ENCODE measurements at regions not wholly inside any gene's neighbourhood (a gene's known extent, or its start where the extent isn't known, plus 50 kb on each side); places are given as distances from the start of the nearest gene placed in this dataset.

DNA sequence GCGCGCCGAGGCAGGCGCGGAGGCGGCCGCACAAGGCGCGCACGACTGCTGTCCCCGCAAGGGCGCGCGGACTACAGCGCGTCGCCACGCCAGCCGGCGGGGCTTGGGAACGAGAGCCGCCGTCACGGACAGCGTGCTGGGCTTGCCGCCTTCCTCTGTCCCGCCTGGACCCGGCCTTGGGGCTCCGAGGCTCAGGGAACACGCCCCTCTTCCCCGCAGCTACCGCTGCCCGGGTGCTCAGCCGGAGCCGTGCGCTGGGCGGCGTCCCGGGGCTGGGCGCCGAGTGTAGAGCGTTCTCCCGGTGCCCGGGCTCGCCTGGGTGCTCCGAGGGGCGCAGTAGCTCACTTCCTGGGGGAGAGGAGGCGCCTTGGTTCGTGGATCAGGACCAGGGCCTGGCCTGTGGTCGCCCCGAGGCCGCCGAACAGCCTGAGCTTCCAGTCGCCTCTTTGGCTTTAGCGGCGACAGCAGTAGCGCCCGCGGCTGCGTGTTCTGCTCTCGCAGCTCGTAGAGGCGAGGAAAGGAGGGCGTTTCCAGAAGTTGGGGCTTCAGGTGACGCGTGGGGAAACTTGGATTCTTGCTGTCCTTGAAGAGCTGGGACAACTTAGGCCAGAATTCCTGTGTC lies 226.7 kb upstream of the C2CD4B start:
- peaks cover 12% of the 10 kb centered on the region for H3K27me3 Mint-ChIP-seq (ENCODE audit: low read depth)
- H3K9me3 Mint-ChIP-seq = no peaks in the 10 kb centered on the region
- no peaks in the 10 kb centered on the region for H3K36me3 Mint-ChIP-seq
- ATAC-seq = peak; percentile 50
- no peak overlapping the region for H3K27ac Mint-ChIP-seq
- ChIA-PET POLR2A (interaction anchor here (0.7 kb wide), 1 partner anchor 115 kb away, joined by 3 read pairs; no protein-coding TSS in a partner anchor), CTCF (interaction anchor here (0.8 to 2.3 kb wide), 11 partner anchors 12 to 350 kb away, joined by 3 to 16 read pairs (median 6); no protein-coding TSS in a partner anchor)
- H3K4me1 Mint-ChIP-seq = peaks cover 22% of the 10 kb centered on the region
- TF ChIP-seq, protein P1, sequence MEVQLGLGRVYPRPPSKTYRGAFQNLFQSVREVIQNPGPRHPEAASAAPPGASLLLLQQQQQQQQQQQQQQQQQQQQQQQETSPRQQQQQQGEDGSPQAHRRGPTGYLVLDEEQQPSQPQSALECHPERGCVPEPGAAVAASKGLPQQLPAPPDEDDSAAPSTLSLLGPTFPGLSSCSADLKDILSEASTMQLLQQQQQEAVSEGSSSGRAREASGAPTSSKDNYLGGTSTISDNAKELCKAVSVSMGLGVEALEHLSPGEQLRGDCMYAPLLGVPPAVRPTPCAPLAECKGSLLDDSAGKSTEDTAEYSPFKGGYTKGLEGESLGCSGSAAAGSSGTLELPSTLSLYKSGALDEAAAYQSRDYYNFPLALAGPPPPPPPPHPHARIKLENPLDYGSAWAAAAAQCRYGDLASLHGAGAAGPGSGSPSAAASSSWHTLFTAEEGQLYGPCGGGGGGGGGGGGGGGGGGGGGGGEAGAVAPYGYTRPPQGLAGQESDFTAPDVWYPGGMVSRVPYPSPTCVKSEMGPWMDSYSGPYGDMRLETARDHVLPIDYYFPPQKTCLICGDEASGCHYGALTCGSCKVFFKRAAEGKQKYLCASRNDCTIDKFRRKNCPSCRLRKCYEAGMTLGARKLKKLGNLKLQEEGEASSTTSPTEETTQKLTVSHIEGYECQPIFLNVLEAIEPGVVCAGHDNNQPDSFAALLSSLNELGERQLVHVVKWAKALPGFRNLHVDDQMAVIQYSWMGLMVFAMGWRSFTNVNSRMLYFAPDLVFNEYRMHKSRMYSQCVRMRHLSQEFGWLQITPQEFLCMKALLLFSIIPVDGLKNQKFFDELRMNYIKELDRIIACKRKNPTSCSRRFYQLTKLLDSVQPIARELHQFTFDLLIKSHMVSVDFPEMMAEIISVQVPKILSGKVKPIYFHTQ (CRISPR knock-in tag; IDR thresholded peaks at IDR 0.05) = no peak
- TF ChIP-seq ARID4B (CRISPR knock-in tag; IDR thresholded peaks at IDR 0.05; ENCODE audit: borderline replicate concordance) (peak; percentile 94), GABPB1 (CRISPR knock-in tag; IDR thresholded peaks at IDR 0.05) (peak; percentile 31; the same call in 1 of the 2 replicates), HMGXB4 (CRISPR knock-in tag; IDR thresholded peaks at IDR 0.05) (peak; percentile 94), E2F5 (CRISPR knock-in tag; IDR thresholded peaks at IDR 0.05) (peak; percentile 18; the same call in 1 of the 2 replicates), ATF1 (CRISPR knock-in tag; IDR thresholded peaks at IDR 0.05) (peak; percentile 74; the same call in 1 of the 2 replicates), OVOL2 (CRISPR knock-in tag; IDR thresholded peaks at IDR 0.05; ENCODE audit: borderline replicate concordance) (no peak), ESRRA (CRISPR knock-in tag; IDR thresholded peaks at IDR 0.05; ENCODE audit: borderline replicate concordance) (peak; percentile 48; the same call in 1 of the 2 replicates), ZNF423 (CRISPR knock-in tag; IDR thresholded peaks at IDR 0.05) (peak; percentile 51; the same call in 1 of the 2 replicates), MXD4 (CRISPR knock-in tag; IDR thresholded peaks at IDR 0.05; ENCODE audit: borderline replicate concordance) (no peak)
- TF ChIP-seq, protein P2, sequence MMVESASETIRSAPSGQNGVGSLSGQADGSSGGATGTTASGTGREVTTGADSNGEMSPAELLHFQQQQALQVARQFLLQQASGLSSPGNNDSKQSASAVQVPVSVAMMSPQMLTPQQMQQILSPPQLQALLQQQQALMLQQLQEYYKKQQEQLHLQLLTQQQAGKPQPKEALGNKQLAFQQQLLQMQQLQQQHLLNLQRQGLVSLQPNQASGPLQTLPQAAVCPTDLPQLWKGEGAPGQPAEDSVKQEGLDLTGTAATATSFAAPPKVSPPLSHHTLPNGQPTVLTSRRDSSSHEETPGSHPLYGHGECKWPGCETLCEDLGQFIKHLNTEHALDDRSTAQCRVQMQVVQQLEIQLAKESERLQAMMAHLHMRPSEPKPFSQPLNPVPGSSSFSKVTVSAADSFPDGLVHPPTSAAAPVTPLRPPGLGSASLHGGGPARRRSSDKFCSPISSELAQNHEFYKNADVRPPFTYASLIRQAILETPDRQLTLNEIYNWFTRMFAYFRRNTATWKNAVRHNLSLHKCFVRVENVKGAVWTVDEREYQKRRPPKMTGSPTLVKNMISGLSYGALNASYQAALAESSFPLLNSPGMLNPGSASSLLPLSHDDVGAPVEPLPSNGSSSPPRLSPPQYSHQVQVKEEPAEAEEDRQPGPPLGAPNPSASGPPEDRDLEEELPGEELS (CRISPR knock-in tag; IDR thresholded peaks at IDR 0.05) = peak; percentile 44; the same call in 1 of the 2 replicates
- TF ChIP-seq, protein P3, sequence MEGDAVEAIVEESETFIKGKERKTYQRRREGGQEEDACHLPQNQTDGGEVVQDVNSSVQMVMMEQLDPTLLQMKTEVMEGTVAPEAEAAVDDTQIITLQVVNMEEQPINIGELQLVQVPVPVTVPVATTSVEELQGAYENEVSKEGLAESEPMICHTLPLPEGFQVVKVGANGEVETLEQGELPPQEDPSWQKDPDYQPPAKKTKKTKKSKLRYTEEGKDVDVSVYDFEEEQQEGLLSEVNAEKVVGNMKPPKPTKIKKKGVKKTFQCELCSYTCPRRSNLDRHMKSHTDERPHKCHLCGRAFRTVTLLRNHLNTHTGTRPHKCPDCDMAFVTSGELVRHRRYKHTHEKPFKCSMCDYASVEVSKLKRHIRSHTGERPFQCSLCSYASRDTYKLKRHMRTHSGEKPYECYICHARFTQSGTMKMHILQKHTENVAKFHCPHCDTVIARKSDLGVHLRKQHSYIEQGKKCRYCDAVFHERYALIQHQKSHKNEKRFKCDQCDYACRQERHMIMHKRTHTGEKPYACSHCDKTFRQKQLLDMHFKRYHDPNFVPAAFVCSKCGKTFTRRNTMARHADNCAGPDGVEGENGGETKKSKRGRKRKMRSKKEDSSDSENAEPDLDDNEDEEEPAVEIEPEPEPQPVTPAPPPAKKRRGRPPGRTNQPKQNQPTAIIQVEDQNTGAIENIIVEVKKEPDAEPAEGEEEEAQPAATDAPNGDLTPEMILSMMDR (IDR thresholded peaks at IDR 0.05) = no peak
- TF ChIP-seq, protein P4, sequence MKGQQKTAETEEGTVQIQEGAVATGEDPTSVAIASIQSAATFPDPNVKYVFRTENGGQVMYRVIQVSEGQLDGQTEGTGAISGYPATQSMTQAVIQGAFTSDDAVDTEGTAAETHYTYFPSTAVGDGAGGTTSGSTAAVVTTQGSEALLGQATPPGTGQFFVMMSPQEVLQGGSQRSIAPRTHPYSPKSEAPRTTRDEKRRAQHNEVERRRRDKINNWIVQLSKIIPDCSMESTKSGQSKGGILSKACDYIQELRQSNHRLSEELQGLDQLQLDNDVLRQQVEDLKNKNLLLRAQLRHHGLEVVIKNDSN (CRISPR knock-in tag; IDR thresholded peaks at IDR 0.05) = peak; percentile 29; the same call in 1 of the 2 replicates
- TF ChIP-seq, protein P5, sequence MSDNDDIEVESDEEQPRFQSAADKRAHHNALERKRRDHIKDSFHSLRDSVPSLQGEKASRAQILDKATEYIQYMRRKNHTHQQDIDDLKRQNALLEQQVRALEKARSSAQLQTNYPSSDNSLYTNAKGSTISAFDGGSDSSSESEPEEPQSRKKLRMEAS (CRISPR knock-in tag; IDR thresholded peaks at IDR 0.05) = peak; percentile 84
- peak overlapping the region; percentile 95 for H3K4me3 Mint-ChIP-seq
- DNase-seq (ENCODE audit: low spot score) = peak; percentile 52
